ENCODE measurements at regions not wholly inside any gene's neighbourhood (a gene's known extent, or its start where the extent isn't known, plus 50 kb on each side); places are given as distances from the start of the nearest gene placed in this dataset.

DNA sequence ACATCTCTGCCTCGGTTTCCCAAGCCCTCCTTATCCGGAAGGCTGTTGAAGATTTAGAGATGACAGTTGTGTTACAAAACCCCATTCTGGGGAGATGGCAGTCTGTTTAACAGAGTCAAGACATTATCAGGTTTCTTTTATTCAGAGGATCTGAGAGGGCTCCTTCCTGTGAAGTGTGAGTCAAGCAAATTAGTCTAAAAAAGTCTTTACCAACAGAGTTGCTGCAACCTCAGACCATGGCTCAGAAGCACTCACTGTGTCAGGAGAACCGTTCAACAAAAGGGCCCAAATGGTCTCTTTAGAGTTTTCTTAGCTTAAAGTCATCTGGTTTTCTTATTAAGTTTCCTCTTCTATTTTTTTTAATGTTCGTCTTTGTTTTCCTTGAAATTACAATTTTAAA, 717.8 kb downstream of the EPM2A start:
- TF ChIP-seq, protein P1, sequence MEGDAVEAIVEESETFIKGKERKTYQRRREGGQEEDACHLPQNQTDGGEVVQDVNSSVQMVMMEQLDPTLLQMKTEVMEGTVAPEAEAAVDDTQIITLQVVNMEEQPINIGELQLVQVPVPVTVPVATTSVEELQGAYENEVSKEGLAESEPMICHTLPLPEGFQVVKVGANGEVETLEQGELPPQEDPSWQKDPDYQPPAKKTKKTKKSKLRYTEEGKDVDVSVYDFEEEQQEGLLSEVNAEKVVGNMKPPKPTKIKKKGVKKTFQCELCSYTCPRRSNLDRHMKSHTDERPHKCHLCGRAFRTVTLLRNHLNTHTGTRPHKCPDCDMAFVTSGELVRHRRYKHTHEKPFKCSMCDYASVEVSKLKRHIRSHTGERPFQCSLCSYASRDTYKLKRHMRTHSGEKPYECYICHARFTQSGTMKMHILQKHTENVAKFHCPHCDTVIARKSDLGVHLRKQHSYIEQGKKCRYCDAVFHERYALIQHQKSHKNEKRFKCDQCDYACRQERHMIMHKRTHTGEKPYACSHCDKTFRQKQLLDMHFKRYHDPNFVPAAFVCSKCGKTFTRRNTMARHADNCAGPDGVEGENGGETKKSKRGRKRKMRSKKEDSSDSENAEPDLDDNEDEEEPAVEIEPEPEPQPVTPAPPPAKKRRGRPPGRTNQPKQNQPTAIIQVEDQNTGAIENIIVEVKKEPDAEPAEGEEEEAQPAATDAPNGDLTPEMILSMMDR (conservative IDR thresholded peaks at IDR 0.05; ENCODE audit: low read depth in 2 of 2), result no peak
- TF ChIP-seq EZH2 (IDR thresholded peaks at IDR 0.05; ENCODE audit: low read depth, unreplicated experiment), result no peak
- TF ChIP-seq, protein P2, sequence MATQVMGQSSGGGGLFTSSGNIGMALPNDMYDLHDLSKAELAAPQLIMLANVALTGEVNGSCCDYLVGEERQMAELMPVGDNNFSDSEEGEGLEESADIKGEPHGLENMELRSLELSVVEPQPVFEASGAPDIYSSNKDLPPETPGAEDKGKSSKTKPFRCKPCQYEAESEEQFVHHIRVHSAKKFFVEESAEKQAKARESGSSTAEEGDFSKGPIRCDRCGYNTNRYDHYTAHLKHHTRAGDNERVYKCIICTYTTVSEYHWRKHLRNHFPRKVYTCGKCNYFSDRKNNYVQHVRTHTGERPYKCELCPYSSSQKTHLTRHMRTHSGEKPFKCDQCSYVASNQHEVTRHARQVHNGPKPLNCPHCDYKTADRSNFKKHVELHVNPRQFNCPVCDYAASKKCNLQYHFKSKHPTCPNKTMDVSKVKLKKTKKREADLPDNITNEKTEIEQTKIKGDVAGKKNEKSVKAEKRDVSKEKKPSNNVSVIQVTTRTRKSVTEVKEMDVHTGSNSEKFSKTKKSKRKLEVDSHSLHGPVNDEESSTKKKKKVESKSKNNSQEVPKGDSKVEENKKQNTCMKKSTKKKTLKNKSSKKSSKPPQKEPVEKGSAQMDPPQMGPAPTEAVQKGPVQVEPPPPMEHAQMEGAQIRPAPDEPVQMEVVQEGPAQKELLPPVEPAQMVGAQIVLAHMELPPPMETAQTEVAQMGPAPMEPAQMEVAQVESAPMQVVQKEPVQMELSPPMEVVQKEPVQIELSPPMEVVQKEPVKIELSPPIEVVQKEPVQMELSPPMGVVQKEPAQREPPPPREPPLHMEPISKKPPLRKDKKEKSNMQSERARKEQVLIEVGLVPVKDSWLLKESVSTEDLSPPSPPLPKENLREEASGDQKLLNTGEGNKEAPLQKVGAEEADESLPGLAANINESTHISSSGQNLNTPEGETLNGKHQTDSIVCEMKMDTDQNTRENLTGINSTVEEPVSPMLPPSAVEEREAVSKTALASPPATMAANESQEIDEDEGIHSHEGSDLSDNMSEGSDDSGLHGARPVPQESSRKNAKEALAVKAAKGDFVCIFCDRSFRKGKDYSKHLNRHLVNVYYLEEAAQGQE (IDR thresholded peaks at IDR 0.05; ENCODE audit: unreplicated experiment), result no peak
- no peak for TF ChIP-seq EZH2phosphoT487 (IDR thresholded peaks at IDR 0.05; ENCODE audit: unreplicated experiment)
- no peak for TF ChIP-seq JUNB (IDR thresholded peaks at IDR 0.05; ENCODE audit: unreplicated experiment)
- no peak for TF ChIP-seq POLR2AphosphoS5 (IDR thresholded peaks at IDR 0.05; ENCODE audit: low read depth)

Measured in GM23338 (cell line).